Astrocyte (in vitro differentiated cells and primary cell): ENCODE measurements at regions not wholly inside any gene's neighbourhood (a gene's known extent, or its start where the extent isn't known, plus 50 kb on each side); places are given as distances from the start of the nearest gene placed in this dataset.

Source experiments
- EZH2 ChIP-seq: IDR thresholded peaks from 2 replicates; pipeline ENCODE4 v1.6.1; 2012; ENCODE audit warnings: mild to moderate bottlenecking, low read length, inconsistent platforms; ENCODE audit not compliant: insufficient read depth
- TF ChIP-seq, protein P1 (sequence below): IDR thresholded peaks from 2 replicates; pipeline ENCODE4 v1.5.1; 2011; ENCODE audit warnings: low read depth, mild to moderate bottlenecking, inconsistent platforms, low read length, moderate library complexity; ENCODE audit not compliant: insufficient read depth

DNA sequence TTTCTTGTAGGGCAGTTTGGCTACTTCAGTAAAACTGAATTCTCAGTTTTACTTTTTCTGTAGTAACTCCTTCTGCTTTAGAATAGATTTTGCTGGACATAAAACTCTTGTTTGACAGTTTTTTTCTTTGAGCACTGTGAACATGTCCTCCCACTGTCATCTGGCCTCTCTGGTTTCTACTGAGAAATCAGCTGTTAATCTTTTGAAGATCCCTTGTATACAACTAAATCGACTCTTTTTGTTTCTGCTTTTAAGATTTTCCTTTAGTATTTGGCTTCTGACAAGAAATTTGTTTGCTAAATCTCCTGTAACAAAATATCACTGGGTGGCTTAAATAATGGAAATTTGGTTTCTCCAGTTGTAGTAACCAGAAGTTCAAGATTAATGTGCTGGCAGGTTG is 570.9 kb upstream of the RAB6C start:
- TF ChIP-seq, protein P1, sequence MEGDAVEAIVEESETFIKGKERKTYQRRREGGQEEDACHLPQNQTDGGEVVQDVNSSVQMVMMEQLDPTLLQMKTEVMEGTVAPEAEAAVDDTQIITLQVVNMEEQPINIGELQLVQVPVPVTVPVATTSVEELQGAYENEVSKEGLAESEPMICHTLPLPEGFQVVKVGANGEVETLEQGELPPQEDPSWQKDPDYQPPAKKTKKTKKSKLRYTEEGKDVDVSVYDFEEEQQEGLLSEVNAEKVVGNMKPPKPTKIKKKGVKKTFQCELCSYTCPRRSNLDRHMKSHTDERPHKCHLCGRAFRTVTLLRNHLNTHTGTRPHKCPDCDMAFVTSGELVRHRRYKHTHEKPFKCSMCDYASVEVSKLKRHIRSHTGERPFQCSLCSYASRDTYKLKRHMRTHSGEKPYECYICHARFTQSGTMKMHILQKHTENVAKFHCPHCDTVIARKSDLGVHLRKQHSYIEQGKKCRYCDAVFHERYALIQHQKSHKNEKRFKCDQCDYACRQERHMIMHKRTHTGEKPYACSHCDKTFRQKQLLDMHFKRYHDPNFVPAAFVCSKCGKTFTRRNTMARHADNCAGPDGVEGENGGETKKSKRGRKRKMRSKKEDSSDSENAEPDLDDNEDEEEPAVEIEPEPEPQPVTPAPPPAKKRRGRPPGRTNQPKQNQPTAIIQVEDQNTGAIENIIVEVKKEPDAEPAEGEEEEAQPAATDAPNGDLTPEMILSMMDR: no peak
- no peak for TF ChIP-seq EZH2
